ENCODE measurements at regions not wholly inside any gene's neighbourhood (a gene's known extent, or its start where the extent isn't known, plus 50 kb on each side); places are given as distances from the start of the nearest gene placed in this dataset.

- H3K79me2 ChIP-seq (ENCODE audit: insufficient read depth, low read length): no peaks in the 10 kb centered on the region
- no peak overlapping the region for H3K4me3 ChIP-seq (replicated peaks in 1 of 3; ENCODE audit: low read depth in 2 of 3, low read length in 3 of 3)
- H3K9me3 ChIP-seq (replicated peaks in 1 of 2; ENCODE audit: control insufficient read depth in 1 of 2, insufficient read depth in 1 of 2, low read length in 2 of 2): peaks cover 17 to 35% of the 10 kb centered on the region in 2 donors
- whole genome bisulfite sequencing (ENCODE audit: insufficient coverage): no CpG with 5 or more reads among the region's 1 CpG
- no peak overlapping the region for H3K4me2 ChIP-seq (replicated peaks; ENCODE audit: extremely low read depth, low read length, poor library complexity, severe bottlenecking)
- no peaks in the 10 kb centered on the region for H3K27me3 ChIP-seq (ENCODE audit: control insufficient read depth in 2 of 2, insufficient read depth in 2 of 2, low read length in 2 of 2)
- no peaks in the 10 kb centered on the region for H4K20me1 ChIP-seq (ENCODE audit: insufficient read depth, low read length)
- H3K4me1 ChIP-seq (ENCODE audit: control insufficient read depth in 1 of 2, insufficient read depth in 2 of 2, low read length in 2 of 2): no peaks in the 10 kb centered on the region
- Mint-ChIP-seq H3K4me1 (no peaks in the 10 kb centered on the region), H3K4me3 (no peak overlapping the region), H3K9me3 (peaks cover 5 to 14% (median 7%) of the 10 kb centered on the region in 7 donors), H3K27ac (no peak overlapping the region), H3K36me3 (no peaks in the 10 kb centered on the region), H3K27me3 (ENCODE audit: low read depth in 3 of 3) (no peaks in the 10 kb centered on the region)
- no peak for TF ChIP-seq CTCF (IDR thresholded peaks at IDR 0.05)
- no peak overlapping the region for H3K27ac ChIP-seq (ENCODE audit: low read depth in 1 of 2, low read length in 2 of 2)
- H3K9ac ChIP-seq (ENCODE audit: insufficient read depth, low read length, poor library complexity, severe bottlenecking): no peak overlapping the region
- H2AFZ ChIP-seq (ENCODE audit: insufficient read depth, low read depth, low read length, poor library complexity, severe bottlenecking): no peak overlapping the region
- DNase-seq: no peak
- H3K36me3 ChIP-seq (replicated peaks in 1 of 2; ENCODE audit: control insufficient read depth in 1 of 2, insufficient read depth in 2 of 2, low read length in 2 of 2): no peaks in the 10 kb centered on the region
- intact Hi-C loops (cut with micrococcal nuclease): no loop called here
These were observed 228.0 kb downstream of the AASDHPPT start for GRCh38 chr11:106305458-106305857.

GRCh38 chr11:106306942-106307341, 229.5 kb downstream of the AASDHPPT start:
- Mint-ChIP-seq H3K36me3 (no peaks in the 10 kb centered on the region), H3K4me3 (no peak overlapping the region), H3K9me3 (peaks cover 0 to 14% (median 7%) of the 10 kb centered on the region in 7 donors), H3K4me1 (no peaks in the 10 kb centered on the region), H3K27ac (no peak overlapping the region), H3K27me3 (ENCODE audit: low read depth in 3 of 3) (peaks cover 0 to 1% (median 0%) of the 10 kb centered on the region in 3 donors)
- no peak overlapping the region for H3K27ac ChIP-seq (ENCODE audit: low read depth in 1 of 2, low read length in 2 of 2)
- no peak overlapping the region for H3K9ac ChIP-seq (ENCODE audit: insufficient read depth, low read length, poor library complexity, severe bottlenecking)
- no peak for DNase-seq
- no peaks in the 10 kb centered on the region for H3K79me2 ChIP-seq (ENCODE audit: insufficient read depth, low read length)
- peaks cover 17 to 22% of the 10 kb centered on the region in 2 donors for H3K9me3 ChIP-seq (replicated peaks in 1 of 2; ENCODE audit: control insufficient read depth in 1 of 2, insufficient read depth in 1 of 2, low read length in 2 of 2)
- H3K4me2 ChIP-seq (replicated peaks; ENCODE audit: extremely low read depth, low read length, poor library complexity, severe bottlenecking): no peak overlapping the region
- no peak for TF ChIP-seq CTCF (IDR thresholded peaks at IDR 0.05)
- no peak overlapping the region for H2AFZ ChIP-seq (ENCODE audit: insufficient read depth, low read depth, low read length, poor library complexity, severe bottlenecking)
- H3K27me3 ChIP-seq (ENCODE audit: control insufficient read depth in 2 of 2, insufficient read depth in 2 of 2, low read length in 2 of 2): no peaks in the 10 kb centered on the region
- no peak overlapping the region for H3K4me3 ChIP-seq (replicated peaks in 1 of 3; ENCODE audit: low read depth in 2 of 3, low read length in 3 of 3)
- H3K4me1 ChIP-seq (ENCODE audit: control insufficient read depth in 1 of 2, insufficient read depth in 2 of 2, low read length in 2 of 2): no peaks in the 10 kb centered on the region
- intact Hi-C loops (cut with micrococcal nuclease): no loop called here
- no peaks in the 10 kb centered on the region for H3K36me3 ChIP-seq (replicated peaks in 1 of 2; ENCODE audit: control insufficient read depth in 1 of 2, insufficient read depth in 2 of 2, low read length in 2 of 2)
- no peaks in the 10 kb centered on the region for H4K20me1 ChIP-seq (ENCODE audit: insufficient read depth, low read length)
